Breast epithelium (tissue), 3 donors: ENCODE measurements at regions not wholly inside any gene's neighbourhood (a gene's known extent, or its start where the extent isn't known, plus 50 kb on each side); places are given as distances from the start of the nearest gene placed in this dataset.

Source experiments
- POLR2A ChIP-seq: fragments of 450-650 bp; IDR thresholded peaks from one replicate; pipeline ENCODE4 v1.6.1; 2016; ENCODE audit warnings: antibody characterized with exemption, mild to moderate bottlenecking, moderate library complexity
- POLR2AphosphoS5 ChIP-seq, 3 donors: sonication (generic); formaldehyde crosslinking; IDR thresholded peaks; one replicate each; pipeline ENCODE4 v1.6.1; 2017; ENCODE audit warnings: antibody characterized with exemption in 3 of 3
- TF ChIP-seq, protein P1 (sequence below), 3 donors: fragments of 450-650 bp; IDR thresholded peaks; one replicate each; pipeline ENCODE4 v1.5.1; 2016 to 2017; ENCODE audit warnings: antibody characterized with exemption in 3 of 3, mild to moderate bottlenecking in 3 of 3, moderate library complexity in 3 of 3

DNA sequence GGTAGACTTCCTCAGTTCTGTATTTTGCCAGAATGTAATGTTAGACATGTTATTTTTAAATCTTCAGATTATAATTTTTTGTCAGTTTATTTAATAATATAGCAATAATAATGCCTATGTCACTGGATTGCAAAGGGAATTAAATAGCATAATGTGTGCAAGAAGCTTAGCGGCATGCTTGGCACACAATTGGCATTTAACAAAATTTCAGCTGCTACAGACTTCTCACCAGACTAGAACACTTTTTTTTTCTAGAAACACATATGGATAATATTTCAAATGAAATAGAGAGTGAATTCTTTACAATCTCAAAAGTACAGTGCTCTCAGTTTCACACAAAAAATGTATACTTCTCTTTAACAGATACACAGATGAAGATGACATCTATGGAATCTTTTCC, 757.4 kb downstream of the CDH11 start:
- TF ChIP-seq, protein P1, sequence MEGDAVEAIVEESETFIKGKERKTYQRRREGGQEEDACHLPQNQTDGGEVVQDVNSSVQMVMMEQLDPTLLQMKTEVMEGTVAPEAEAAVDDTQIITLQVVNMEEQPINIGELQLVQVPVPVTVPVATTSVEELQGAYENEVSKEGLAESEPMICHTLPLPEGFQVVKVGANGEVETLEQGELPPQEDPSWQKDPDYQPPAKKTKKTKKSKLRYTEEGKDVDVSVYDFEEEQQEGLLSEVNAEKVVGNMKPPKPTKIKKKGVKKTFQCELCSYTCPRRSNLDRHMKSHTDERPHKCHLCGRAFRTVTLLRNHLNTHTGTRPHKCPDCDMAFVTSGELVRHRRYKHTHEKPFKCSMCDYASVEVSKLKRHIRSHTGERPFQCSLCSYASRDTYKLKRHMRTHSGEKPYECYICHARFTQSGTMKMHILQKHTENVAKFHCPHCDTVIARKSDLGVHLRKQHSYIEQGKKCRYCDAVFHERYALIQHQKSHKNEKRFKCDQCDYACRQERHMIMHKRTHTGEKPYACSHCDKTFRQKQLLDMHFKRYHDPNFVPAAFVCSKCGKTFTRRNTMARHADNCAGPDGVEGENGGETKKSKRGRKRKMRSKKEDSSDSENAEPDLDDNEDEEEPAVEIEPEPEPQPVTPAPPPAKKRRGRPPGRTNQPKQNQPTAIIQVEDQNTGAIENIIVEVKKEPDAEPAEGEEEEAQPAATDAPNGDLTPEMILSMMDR (IDR thresholded peaks at IDR 0.05) = no peak
- TF ChIP-seq POLR2AphosphoS5 (IDR thresholded peaks at IDR 0.05) (no peak), POLR2A (no peak)
